NCI-H510A (cell line): ENCODE measurements at regions not wholly inside any gene's neighbourhood (a gene's known extent, or its start where the extent isn't known, plus 50 kb on each side); places are given as distances from the start of the nearest gene placed in this dataset.
A peak's percentile ranks its signal among the peaks of the same experiment; 100 is the strongest.

Experiments used
- DNase-seq: peaks from one replicate; lab custom pipeline; 2025; lab: John Stamatoyannopoulos, UW

- peak; percentile 16 for DNase-seq
Measured at GRCh38 chr3:43950775-43951174, 260.0 kb downstream of the ABHD5 start.

- no peak for DNase-seq
Measured at GRCh38 chr3:43951813-43952212, 261.1 kb downstream of the ABHD5 start.

- no peak for DNase-seq
Measured at GRCh38 chr3:43953380-43953779, 262.6 kb downstream of the ABHD5 start.

- no peak for DNase-seq
Measured at GRCh38 chr3:43953814-43954692, 263.3 kb downstream of the ABHD5 start.

- DNase-seq, result no peak
Measured at GRCh38 chr3:43956945-43957344, 266.2 kb downstream of the ABHD5 start.

GRCh38 chr3:43957553-43957952 lies 266.8 kb downstream of the ABHD5 start:
- DNase-seq, result no peak

- no peak for DNase-seq
Measured at GRCh38 chr3:43958005-43958770, 267.4 kb downstream of the ABHD5 start.

GRCh38 chr3:43958973-43959372 lies 268.2 kb downstream of the ABHD5 start:
- DNase-seq, result no peak

GRCh38 chr3:43959498-43960447 lies 269.0 kb downstream of the ABHD5 start:
- no peak for DNase-seq

- peak; percentile 32 for DNase-seq
Measured at GRCh38 chr3:43960448-43960840, 269.7 kb downstream of the ABHD5 start.

GRCh38 chr3:43962043-43962442 lies 271.3 kb downstream of the ABHD5 start:
- DNase-seq, result no peak

GRCh38 chr3:43963208-43963607 lies 272.5 kb downstream of the ABHD5 start:
- no peak for DNase-seq

- no peak for DNase-seq
Measured at GRCh38 chr3:43964640-43965039, 273.9 kb downstream of the ABHD5 start.

GRCh38 chr3:43965656-43966055 lies 274.9 kb downstream of the ABHD5 start:
- no peak for DNase-seq

GRCh38 chr3:43966126-43966525 lies 275.4 kb downstream of the ABHD5 start:
- DNase-seq, result no peak

GRCh38 chr3:43966530-43966929 lies 275.2 kb upstream of the TOPAZ1 start:
- DNase-seq, result no peak

- no peak for DNase-seq
Measured at GRCh38 chr3:43968465-43968864, 273.2 kb upstream of the TOPAZ1 start.

- DNase-seq, result no peak
Measured at GRCh38 chr3:43969944-43970343, 271.7 kb upstream of the TOPAZ1 start.

GRCh38 chr3:43970351-43970750 lies 271.3 kb upstream of the TOPAZ1 start:
- DNase-seq, result no peak

- no peak for DNase-seq
Measured at GRCh38 chr3:43970920-43971319, 270.8 kb upstream of the TOPAZ1 start.

GRCh38 chr3:43971486-43971885 lies 270.2 kb upstream of the TOPAZ1 start:
- no peak for DNase-seq

- DNase-seq, result no peak
Measured at GRCh38 chr3:43978708-43979107, 263.0 kb upstream of the TOPAZ1 start.
